ENCODE measurements at regions not wholly inside any gene's neighbourhood (a gene's known extent, or its start where the extent isn't known, plus 50 kb on each side); places are given as distances from the start of the nearest gene placed in this dataset.

- TF ChIP-seq FOXM1 (IDR thresholded peaks at IDR 0.05; ENCODE audit: borderline replicate concordance, low read depth), result no peak
- TF ChIP-seq, protein P1, sequence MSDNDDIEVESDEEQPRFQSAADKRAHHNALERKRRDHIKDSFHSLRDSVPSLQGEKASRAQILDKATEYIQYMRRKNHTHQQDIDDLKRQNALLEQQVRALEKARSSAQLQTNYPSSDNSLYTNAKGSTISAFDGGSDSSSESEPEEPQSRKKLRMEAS (IDR thresholded peaks at IDR 0.05), result no peak
These were observed 453.2 kb downstream of the TUSC1 start for GRCh38 chr9:25224996-25225395.

DNA sequence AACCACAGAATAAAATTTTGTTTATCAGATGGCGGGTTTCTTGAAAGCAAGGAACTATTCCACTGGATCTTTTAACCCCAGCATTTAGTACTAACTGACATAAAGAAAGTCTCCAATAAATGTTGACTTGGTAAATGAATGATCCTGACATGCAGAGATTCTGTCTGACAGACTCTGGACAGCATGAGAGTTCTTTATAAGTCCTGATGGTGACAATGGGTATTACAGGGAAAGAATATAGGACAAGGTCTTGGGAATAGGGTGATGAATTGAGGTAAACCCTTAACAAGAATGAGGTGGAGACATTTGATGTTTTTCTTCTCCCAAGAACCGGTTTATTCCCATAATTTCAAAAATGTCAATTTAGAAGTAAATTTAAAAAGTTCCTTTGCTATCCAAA is 453.9 kb downstream of the TUSC1 start:
- no peak for TF ChIP-seq ZBTB7A (IDR thresholded peaks at IDR 0.05; ENCODE audit: low read depth)
- TF ChIP-seq REST (IDR thresholded peaks at IDR 0.05; ENCODE audit: low read depth), result no peak

DNA sequence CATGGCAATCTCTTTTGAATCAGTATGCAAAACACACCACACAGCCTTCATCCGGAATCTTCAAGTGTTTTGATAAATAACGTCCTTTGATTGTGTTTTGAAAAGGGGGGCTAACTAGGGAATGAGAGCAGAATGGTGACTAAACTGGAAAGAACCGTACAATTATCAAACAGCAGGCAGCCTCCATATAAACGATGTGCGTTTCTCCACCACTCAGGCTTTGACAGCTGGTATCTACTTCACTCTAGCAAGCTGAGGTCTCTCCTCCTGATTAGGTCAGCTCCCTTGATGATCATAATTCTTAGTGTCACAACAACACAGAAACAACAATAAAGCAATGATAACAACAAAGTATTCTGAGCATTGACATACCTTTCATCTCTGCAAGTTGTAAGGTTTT is 465.9 kb downstream of the TUSC1 start:
- TF ChIP-seq, protein P1 (IDR thresholded peaks at IDR 0.05), result no peak
- TF ChIP-seq EGR1 (IDR thresholded peaks at IDR 0.05) (no peak), TCF12 (IDR thresholded peaks at IDR 0.05; ENCODE audit: low read depth) (no peak), EP300 (IDR thresholded peaks at IDR 0.05; ENCODE audit: borderline replicate concordance) (no peak), REST (IDR thresholded peaks at IDR 0.05; ENCODE audit: low read depth) (no peak), TEAD4 (IDR thresholded peaks at IDR 0.05) (no peak), USF1 (IDR thresholded peaks at IDR 0.05) (no peak), NFIC (IDR thresholded peaks at IDR 0.05) (no peak), RAD21 (IDR thresholded peaks at IDR 0.05; ENCODE audit: low read depth) (no peak), CEBPB (IDR thresholded peaks at IDR 0.05) (no peak), TAF1 (IDR thresholded peaks at IDR 0.05; ENCODE audit: low read depth) (no peak), FOXM1 (IDR thresholded peaks at IDR 0.05; ENCODE audit: borderline replicate concordance, low read depth) (no peak), ZBTB7A (IDR thresholded peaks at IDR 0.05; ENCODE audit: low read depth) (no peak), CREB1 (IDR thresholded peaks at IDR 0.05; ENCODE audit: low read depth) (no peak), YY1 (IDR thresholded peaks at IDR 0.05; ENCODE audit: low read depth) (no peak)

- no peak for TF ChIP-seq TCF12 (IDR thresholded peaks at IDR 0.05; ENCODE audit: low read depth)
- TF ChIP-seq NFIC (IDR thresholded peaks at IDR 0.05), result no peak
- no peak for TF ChIP-seq CEBPB (IDR thresholded peaks at IDR 0.05)
- TF ChIP-seq ZBTB7A (IDR thresholded peaks at IDR 0.05; ENCODE audit: low read depth), result no peak
- no peak for TF ChIP-seq EGR1 (IDR thresholded peaks at IDR 0.05)
- no peak for TF ChIP-seq TEAD4 (IDR thresholded peaks at IDR 0.05)
- no peak for TF ChIP-seq REST (IDR thresholded peaks at IDR 0.05; ENCODE audit: low read depth)
- TF ChIP-seq, protein P1 (IDR thresholded peaks at IDR 0.05), result no peak
- no peak for TF ChIP-seq YY1 (IDR thresholded peaks at IDR 0.05; ENCODE audit: low read depth)
- no peak for TF ChIP-seq CREB1 (IDR thresholded peaks at IDR 0.05; ENCODE audit: low read depth)
- TF ChIP-seq EP300 (IDR thresholded peaks at IDR 0.05; ENCODE audit: borderline replicate concordance), result no peak
- no peak for TF ChIP-seq RAD21 (IDR thresholded peaks at IDR 0.05; ENCODE audit: low read depth)
- no peak for TF ChIP-seq TAF1 (IDR thresholded peaks at IDR 0.05; ENCODE audit: low read depth)
- no peak for TF ChIP-seq FOXM1 (IDR thresholded peaks at IDR 0.05; ENCODE audit: borderline replicate concordance, low read depth)
- no peak for TF ChIP-seq USF1 (IDR thresholded peaks at IDR 0.05)
These were observed 470.6 kb downstream of the TUSC1 start for GRCh38 chr9:25207402-25208195.
